Panc1 (cell line): ENCODE measurements at regions not wholly inside any gene's neighbourhood (a gene's known extent, or its start where the extent isn't known, plus 50 kb on each side); places are given as distances from the start of the nearest gene placed in this dataset.

Experiments used
- ATAC-seq: fragments of 200-7000 bp; cut with Tn5 transposase; 2 replicates; pipeline ENCODE4 v1.9.1; 2020; ENCODE audit warnings: mild to moderate bottlenecking, moderate library complexity
- BruUV-seq: library from RNA; stranded (reverse); fragments of 400-500 nt; replicated peaks from 2 replicates; lab custom pipeline; 2021; lab: Mats Ljungman, UMichigan
- CTCF ChIA-PET: fragments of 300-600 bp; sonication (Branson Sonifier 250); formaldehyde crosslinking; loops from one replicate; lab custom pipeline; 2022; ENCODE audit warnings: antibody characterized with exemption; lab: Charles Lee
- POLR2A ChIA-PET: fragments of 300-600 bp; sonication (Branson Sonifier 250); formaldehyde crosslinking; loops from one replicate; lab custom pipeline; 2022; ENCODE audit warnings: antibody characterized with exemption; lab: Charles Lee
- DNase-seq: peaks from one replicate; pipeline ENCODE4 v3.0.0-alpha.2; 2010; ENCODE audit warnings: low read depth, low spot score
- H3K27ac ChIP-seq: 2 replicates; pipeline ENCODE4 v1.5.1; 2011; ENCODE audit warnings: mild to moderate bottlenecking, low read length, inconsistent platforms
- H3K27me3 ChIP-seq: fragments of 200-500 bp; sonication (Bioruptor generic); 2 replicates; pipeline ENCODE4 v1.6.0; 2014; ENCODE audit warnings: low read length, inconsistent platforms; ENCODE audit not compliant: control insufficient read depth, insufficient read depth
- H3K36me3 ChIP-seq: fragments of 200-500 bp; sonication (Bioruptor generic); 2 replicates; pipeline ENCODE4 v1.5.1; 2014; ENCODE audit warnings: inconsistent platforms, mild to moderate bottlenecking, low read length, moderate library complexity; ENCODE audit not compliant: control insufficient read depth, insufficient read depth
- H3K4me1 ChIP-seq: 2 replicates; pipeline ENCODE4 v1.5.1; 2011; ENCODE audit warnings: inconsistent platforms, mild to moderate bottlenecking, low read length, moderate library complexity; ENCODE audit not compliant: control insufficient read depth, insufficient read depth
- H3K4me3 ChIP-seq, 2 experiments: 2 replicates each; pipeline ENCODE4 v1.5.1; 2011 to 2012; ENCODE audit warnings: low read depth in 2 of 2, low read length in 2 of 2, mild to moderate bottlenecking in 2 of 2, inconsistent platforms in 1 of 2, moderate library complexity in 1 of 2
- H3K9me3 ChIP-seq: fragments of 200-500 bp; sonication (Bioruptor generic); 2 replicates; pipeline ENCODE4 v1.5.1; 2014; ENCODE audit warnings: low read depth, mild to moderate bottlenecking, inconsistent platforms, low read length, moderate library complexity; ENCODE audit not compliant: control insufficient read depth, insufficient read depth
- POLR2AphosphoS5 ChIP-seq: IDR thresholded peaks from 2 replicates; pipeline ENCODE4 v1.6.1; 2012; ENCODE audit warnings: mild to moderate bottlenecking, low read depth, low read length, moderate library complexity
- SIN3A ChIP-seq: IDR thresholded peaks from 2 replicates; pipeline ENCODE4 v1.6.1; 2012; ENCODE audit warnings: low read depth, mild to moderate bottlenecking, low read length, moderate library complexity, borderline replicate concordance; ENCODE audit not compliant: insufficient read depth
- TCF7L2 ChIP-seq: IDR thresholded peaks from 2 replicates; pipeline ENCODE4 v1.6.1; 2011; ENCODE audit warnings: mild to moderate bottlenecking, low read depth, low read length, inconsistent platforms
- in situ Hi-C: cut with HindIII; loops from 2 replicates; pipeline ENCODE4 v1.10.0; 2016; ENCODE audit warnings: low sequenced_read_pairs, low pct_unique_long_range_greater_than_20kb
- intact Hi-C: fragments of 100-400 bp; cut with micrococcal nuclease; formaldehyde crosslinking; loops from one replicate; pipeline ENCODE4 v1.10.0; 2022; ENCODE audit not compliant: unreplicated experiment
- TF ChIP-seq, protein P1 (sequence below), 2 experiments: IDR thresholded peaks; 2 replicates each; pipeline ENCODE4 v1.6.1; 2011 to 2012; ENCODE audit warnings: low read depth in 2 of 2, control low read depth in 1 of 2, low read length in 1 of 2, mild to moderate bottlenecking in 1 of 2, moderate library complexity in 1 of 2; ENCODE audit not compliant: insufficient read depth in 1 of 2
- TF ChIP-seq, protein P2 (sequence below): fragments of 450-650 bp; IDR thresholded peaks from 2 replicates; pipeline ENCODE4 v1.5.1; 2017; ENCODE audit warnings: mild to moderate bottlenecking

DNA sequence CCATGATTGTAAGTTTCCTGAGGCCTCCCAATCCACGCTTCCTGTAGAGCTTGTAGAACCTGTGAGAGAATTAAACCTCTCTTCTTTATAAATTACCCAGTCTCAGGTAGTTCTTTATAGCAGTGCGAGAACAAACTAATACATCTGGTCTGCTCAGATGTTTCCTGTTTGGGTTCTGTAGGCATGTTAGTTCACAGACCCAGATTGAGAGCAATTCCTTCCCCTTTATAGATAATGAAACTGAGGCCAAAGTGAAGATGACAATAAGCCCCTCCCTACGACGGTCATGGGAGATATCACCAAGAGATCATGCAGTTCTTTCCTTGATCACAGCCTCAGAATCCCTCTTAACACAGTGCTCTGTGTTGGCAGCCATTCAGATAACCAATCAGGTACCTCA, 76.5 kb upstream of the CLMN start:
- H3K4me3 ChIP-seq, result no peak overlapping the region
- no peak overlapping the region for H3K27ac ChIP-seq
- no peaks in the 10 kb centered on the region for H3K36me3 ChIP-seq
- CTCF ChIA-PET, result no interaction called here
- no peaks in the 10 kb centered on the region for H3K27me3 ChIP-seq
- H3K9me3 ChIP-seq, result no peaks in the 10 kb centered on the region
- ATAC-seq, result no peak
- in situ Hi-C loops, result no loop called here
- no peaks in the 10 kb centered on the region for H3K4me1 ChIP-seq
- DNase-seq, result no peak
- POLR2A ChIA-PET, result no interaction called here
- no TSS peak for BruUV-seq
- intact Hi-C loops, result no loop called here
- TF ChIP-seq SIN3A (no peak), POLR2AphosphoS5 (no peak), TCF7L2 (no peak)
- TF ChIP-seq, protein P1, sequence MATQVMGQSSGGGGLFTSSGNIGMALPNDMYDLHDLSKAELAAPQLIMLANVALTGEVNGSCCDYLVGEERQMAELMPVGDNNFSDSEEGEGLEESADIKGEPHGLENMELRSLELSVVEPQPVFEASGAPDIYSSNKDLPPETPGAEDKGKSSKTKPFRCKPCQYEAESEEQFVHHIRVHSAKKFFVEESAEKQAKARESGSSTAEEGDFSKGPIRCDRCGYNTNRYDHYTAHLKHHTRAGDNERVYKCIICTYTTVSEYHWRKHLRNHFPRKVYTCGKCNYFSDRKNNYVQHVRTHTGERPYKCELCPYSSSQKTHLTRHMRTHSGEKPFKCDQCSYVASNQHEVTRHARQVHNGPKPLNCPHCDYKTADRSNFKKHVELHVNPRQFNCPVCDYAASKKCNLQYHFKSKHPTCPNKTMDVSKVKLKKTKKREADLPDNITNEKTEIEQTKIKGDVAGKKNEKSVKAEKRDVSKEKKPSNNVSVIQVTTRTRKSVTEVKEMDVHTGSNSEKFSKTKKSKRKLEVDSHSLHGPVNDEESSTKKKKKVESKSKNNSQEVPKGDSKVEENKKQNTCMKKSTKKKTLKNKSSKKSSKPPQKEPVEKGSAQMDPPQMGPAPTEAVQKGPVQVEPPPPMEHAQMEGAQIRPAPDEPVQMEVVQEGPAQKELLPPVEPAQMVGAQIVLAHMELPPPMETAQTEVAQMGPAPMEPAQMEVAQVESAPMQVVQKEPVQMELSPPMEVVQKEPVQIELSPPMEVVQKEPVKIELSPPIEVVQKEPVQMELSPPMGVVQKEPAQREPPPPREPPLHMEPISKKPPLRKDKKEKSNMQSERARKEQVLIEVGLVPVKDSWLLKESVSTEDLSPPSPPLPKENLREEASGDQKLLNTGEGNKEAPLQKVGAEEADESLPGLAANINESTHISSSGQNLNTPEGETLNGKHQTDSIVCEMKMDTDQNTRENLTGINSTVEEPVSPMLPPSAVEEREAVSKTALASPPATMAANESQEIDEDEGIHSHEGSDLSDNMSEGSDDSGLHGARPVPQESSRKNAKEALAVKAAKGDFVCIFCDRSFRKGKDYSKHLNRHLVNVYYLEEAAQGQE (IDR thresholded peaks at IDR 0.05; ENCODE audit: insufficient read depth in 1 of 2, low read depth in 2 of 2, low read length in 1 of 2), result no peak
- TF ChIP-seq, protein P2, sequence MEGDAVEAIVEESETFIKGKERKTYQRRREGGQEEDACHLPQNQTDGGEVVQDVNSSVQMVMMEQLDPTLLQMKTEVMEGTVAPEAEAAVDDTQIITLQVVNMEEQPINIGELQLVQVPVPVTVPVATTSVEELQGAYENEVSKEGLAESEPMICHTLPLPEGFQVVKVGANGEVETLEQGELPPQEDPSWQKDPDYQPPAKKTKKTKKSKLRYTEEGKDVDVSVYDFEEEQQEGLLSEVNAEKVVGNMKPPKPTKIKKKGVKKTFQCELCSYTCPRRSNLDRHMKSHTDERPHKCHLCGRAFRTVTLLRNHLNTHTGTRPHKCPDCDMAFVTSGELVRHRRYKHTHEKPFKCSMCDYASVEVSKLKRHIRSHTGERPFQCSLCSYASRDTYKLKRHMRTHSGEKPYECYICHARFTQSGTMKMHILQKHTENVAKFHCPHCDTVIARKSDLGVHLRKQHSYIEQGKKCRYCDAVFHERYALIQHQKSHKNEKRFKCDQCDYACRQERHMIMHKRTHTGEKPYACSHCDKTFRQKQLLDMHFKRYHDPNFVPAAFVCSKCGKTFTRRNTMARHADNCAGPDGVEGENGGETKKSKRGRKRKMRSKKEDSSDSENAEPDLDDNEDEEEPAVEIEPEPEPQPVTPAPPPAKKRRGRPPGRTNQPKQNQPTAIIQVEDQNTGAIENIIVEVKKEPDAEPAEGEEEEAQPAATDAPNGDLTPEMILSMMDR, result no peak

DNA sequence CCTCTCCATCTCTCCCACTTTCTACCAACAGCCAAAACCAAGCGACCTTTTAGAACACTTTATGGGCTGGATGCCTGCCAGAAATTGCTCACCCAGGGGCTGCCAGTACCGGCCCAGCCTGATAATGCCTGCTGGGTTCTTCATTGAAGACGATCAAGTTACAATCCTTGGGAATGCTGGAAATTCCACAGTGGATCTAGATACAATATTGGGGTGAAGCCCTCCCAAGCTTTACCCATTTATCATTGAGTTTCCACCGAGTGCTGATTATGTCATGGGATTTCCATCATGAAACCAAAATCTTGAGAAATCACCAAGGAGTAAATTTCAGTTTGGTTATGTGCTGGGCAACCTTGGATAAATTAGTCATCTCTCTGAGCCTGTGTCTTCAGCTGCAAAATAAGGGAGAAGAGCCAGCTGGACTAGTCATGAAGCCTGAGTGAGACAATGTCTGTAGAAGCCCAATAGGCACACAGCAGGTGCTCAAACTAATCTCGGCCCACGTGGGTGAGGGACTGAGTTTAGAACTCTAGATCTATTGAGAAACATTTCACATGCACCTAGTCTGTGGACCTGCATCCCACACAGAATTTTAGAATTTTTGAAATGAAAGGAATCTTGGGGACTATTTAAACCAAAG, 75.5 kb upstream of the CLMN start:
- TF ChIP-seq TCF7L2 (no peak), SIN3A (no peak), POLR2AphosphoS5 (no peak)
- TF ChIP-seq, protein P1 (IDR thresholded peaks at IDR 0.05; ENCODE audit: insufficient read depth in 1 of 2, low read depth in 2 of 2, low read length in 1 of 2), result no peak
- TF ChIP-seq, protein P2, result no peak
- POLR2A ChIA-PET, result no interaction called here

More for the DNA sequence above, 75.5 kb upstream of the CLMN start:
- intact Hi-C loops (no loop called here), in situ Hi-C loops (no loop called here)
- DNase-seq (no peak), ATAC-seq (no peak)
- no TSS peak for BruUV-seq
- Histone ChIP-seq H3K36me3 (no peaks in the 10 kb centered on the region), H3K4me1 (no peaks in the 10 kb centered on the region), H3K27me3 (no peaks in the 10 kb centered on the region), H3K4me3 (no peak overlapping the region), H3K27ac (no peak overlapping the region), H3K9me3 (no peaks in the 10 kb centered on the region)
- CTCF ChIA-PET, result no interaction called here
